DMS114 treated with DMSO at 0.1 percent for 48 hours (cell line): ENCODE measurements at regions not wholly inside any gene's neighbourhood (a gene's known extent, or its start where the extent isn't known, plus 50 kb on each side); places are given as distances from the start of the nearest gene placed in this dataset.
"Not testable (repeated sequence)": the region's sequence is repeated elsewhere in the genome, so short reads cannot be mapped to it uniquely, and the experiment has no call there.

Source experiments
- DNase-seq: peaks from one replicate; lab custom pipeline; 2025; ENCODE audit not compliant: unreplicated experiment; lab: John Stamatoyannopoulos, UW

- DNase-seq, result no peak
These were observed 54.0 kb upstream of the RBFOX1 start for GRCh38 chr16:7278636-7279035.

GRCh38 chr16:7272567-7273158 is 60.0 kb upstream of the RBFOX1 start:
- no peak for DNase-seq

- no peak for DNase-seq
These were observed 61.2 kb upstream of the RBFOX1 start for GRCh38 chr16:7271486-7271885.

DNA sequence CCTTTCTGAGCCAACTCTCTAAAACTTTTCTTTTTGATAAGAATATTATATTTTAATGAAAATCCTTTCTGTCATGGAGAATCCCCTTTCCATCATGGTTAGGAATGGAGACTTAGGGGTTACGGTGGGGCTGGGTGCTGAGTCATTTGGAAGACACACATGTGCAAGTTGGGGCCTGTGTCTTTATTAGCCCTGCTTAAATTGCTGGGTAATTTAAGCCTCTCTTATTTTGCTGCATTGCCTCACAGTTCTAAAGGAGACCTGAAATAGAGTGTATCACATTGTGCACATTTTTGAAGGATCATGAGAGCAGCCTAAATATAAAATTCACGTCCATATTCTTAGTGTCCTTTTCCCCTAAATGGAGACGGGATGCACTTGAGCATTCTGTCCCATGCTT is 61.8 kb upstream of the RBFOX1 start:
- DNase-seq, result no peak

- DNase-seq, result no peak
These were observed 62.6 kb upstream of the RBFOX1 start for GRCh38 chr16:7270006-7270405.

- no peak for DNase-seq
These were observed 64.5 kb upstream of the RBFOX1 start for GRCh38 chr16:7268182-7268581.

DNA sequence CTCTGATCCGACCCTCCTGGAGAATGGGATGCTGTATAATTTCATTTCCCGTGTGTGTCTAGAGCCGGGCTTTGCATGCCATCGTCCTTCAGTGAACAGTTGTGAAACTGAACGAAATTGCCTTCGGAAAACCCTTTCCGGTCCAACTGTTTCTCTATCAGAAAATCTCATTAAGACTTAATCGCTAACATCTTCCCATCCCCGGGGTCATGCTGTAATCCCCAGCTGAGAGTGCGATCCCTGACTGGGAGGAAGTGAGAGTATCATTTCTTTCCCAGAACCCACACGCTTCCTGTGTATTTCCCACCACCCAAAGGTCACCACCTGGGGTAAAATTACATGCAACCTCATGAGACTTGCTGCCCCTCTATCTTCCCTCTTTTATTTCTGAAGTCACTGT is 75.6 kb upstream of the RBFOX1 start:
- no peak for DNase-seq

DNA sequence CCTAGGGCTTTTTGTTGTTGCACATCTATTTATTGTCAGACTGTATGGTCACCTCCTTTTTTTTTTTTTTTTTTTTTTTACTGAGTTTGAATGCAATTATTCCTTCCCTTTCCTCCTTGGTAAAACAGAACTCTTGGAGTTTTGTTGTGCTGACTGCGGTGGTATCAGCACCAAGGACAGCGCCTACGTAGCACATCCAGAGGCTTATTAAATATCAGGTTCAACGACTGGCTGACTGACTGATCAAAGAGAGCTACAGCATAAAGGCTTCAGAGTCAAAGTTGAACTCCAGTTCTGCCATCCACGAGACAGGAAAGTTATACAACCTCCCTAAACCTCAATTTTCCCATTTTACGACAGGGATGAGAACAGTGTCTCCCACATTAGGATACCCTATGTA is 86.1 kb upstream of the RBFOX1 start:
- DNase-seq, result no peak

- no peak for DNase-seq
These were observed 93.1 kb upstream of the RBFOX1 start for GRCh38 chr16:7239547-7239946.

DNA sequence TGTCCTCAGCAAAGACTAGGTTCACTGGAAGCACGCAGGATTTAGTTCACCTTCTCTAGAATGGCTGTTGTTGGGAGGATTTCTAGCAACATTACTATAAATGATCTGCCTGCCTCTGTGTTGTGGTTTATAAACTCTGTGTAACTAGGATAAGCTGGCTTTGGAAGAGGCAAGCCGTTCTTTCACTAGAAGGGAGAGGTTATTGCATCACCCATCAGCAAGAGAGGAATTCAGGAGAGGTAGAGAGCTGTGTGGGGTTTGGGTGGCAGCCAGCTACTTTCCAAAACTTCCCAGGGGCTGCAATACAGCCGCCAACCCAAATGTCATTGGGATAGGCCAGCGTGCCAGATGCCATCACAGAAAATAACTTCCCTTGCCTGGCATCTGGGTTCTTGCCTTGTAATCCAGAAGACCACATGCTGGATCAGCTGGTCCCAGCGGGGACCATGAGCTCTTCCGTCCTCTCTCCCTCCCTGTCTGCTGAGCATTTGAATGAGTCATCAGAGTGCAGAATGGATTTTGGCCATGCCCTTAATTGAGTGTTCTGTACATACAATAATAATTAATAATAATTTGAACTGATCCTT is 95.7 kb upstream of the RBFOX1 start:
- no peak for DNase-seq

- no peak for DNase-seq
These were observed 98.7 kb upstream of the RBFOX1 start for GRCh38 chr16:7233975-7234374.

DNA sequence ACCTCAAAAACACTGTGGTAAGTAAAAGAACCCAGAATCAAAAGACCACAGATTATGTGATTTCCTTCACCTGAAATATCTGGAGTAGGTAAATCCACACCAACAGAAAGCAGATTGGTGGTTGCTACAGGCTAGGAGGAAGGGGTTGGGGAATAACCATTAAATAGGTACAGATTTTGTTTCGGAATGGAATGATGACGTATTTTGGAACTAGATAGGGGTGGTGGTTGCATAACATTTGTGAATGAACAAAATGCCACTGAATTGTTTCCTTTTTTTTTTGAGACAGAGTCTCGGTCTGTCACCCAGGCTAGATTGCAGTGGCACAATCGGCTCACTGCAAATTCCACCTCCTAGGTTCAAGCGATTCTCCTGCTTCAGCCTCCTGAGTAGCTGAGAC is 100.9 kb upstream of the RBFOX1 start:
- no peak for DNase-seq

DNA sequence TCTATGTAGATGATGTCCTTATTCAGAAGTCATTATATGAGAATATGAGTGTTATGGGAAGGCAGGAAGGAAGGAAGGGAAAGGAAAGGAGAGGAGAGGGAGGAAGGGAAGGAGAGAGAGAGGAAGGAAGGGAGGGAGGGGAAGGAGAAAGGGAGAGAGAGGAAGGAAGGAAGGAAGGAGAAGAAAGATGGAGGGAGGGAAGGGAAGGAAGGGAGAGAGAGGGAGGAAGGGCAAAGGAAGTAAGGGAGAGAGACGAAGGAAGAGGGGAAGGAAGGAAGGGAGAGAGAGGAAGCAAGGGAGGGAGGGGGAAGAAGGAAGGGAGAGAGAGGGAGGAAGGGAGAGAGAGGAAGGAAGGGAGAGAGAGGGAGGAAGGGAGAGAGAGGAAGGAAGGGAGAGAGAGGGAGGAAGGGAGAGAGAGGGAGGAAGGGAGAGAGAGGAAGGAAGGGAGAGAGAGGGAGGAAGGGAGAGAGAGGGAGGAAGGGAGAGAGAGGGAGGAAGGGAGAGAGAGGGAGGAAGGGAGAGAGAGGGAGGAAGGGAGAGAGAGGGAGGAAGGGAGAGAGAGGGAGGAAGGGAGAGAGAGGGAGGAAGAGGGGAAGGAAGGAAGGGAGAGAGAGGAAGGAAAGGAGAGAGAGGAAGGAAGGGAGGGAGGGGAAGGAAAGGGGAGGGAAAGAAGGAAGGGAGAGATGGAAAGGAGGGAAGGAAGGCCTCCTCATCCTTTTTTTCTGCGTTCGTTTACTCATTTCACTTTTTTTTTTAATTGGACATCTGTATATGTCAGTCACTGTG is 103.0 kb upstream of the RBFOX1 start:
- not testable (repeated sequence) for DNase-seq

- DNase-seq, result no peak
These were observed 105.4 kb upstream of the RBFOX1 start for GRCh38 chr16:7227229-7227721.

GRCh38 chr16:7221157-7221556 is 111.5 kb upstream of the RBFOX1 start:
- DNase-seq, result no peak

- DNase-seq, result no peak
These were observed 113.7 kb upstream of the RBFOX1 start for GRCh38 chr16:7218936-7219335.

- DNase-seq, result no peak
These were observed 114.8 kb upstream of the RBFOX1 start for GRCh38 chr16:7217797-7218196.

DNA sequence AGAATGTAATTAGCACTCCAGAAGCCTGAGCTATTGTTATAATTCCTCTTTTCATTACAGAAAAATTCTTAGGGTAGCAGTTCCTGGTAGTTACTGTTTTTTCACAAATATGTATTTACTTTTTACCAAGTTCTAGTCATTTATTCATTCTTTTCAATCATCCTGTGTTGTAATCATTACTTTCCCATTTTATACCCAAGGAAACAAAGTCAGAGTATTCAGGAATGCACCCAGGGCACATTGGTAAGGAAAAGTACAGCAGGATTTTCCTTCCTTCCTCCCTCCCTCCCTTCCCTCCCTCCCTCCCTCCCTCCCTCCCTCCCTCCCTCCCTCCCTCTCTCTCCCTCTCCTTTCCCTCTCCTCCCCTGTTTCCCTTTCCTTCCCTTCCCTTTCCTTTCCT is 115.9 kb upstream of the RBFOX1 start:
- DNase-seq, result no peak

- DNase-seq, result no peak
These were observed 120.9 kb upstream of the RBFOX1 start for GRCh38 chr16:7211781-7212180.

- no peak for DNase-seq
These were observed 123.0 kb upstream of the RBFOX1 start for GRCh38 chr16:7209598-7209997.

GRCh38 chr16:7206469-7206868 is 126.2 kb upstream of the RBFOX1 start:
- no peak for DNase-seq

- no peak for DNase-seq
These were observed 132.3 kb upstream of the RBFOX1 start for GRCh38 chr16:7200320-7200719.
